ENCODE measurements at regions not wholly inside any gene's neighbourhood (a gene's known extent, or its start where the extent isn't known, plus 50 kb on each side); places are given as distances from the start of the nearest gene placed in this dataset.
"Not testable (repeated sequence)": the region's sequence is repeated elsewhere in the genome, so short reads cannot be mapped to it uniquely, and the experiment has no call there.

GRCh38 chr12:33111850-33112249 is 215.3 kb upstream of the PKP2 start:
- TF ChIP-seq EZH2 (IDR thresholded peaks at IDR 0.05; ENCODE audit: borderline replicate concordance, low read depth, low read length, severe bottlenecking), result no peak
- TF ChIP-seq CTCF (IDR thresholded peaks at IDR 0.05; ENCODE audit: borderline replicate concordance, extremely low read depth, low read length, poor library complexity, severe bottlenecking), result no peak
- no peaks in the 10 kb centered on the region for H3K36me3 ChIP-seq (ENCODE audit: insufficient read depth, low read length)
- H3K4me3 ChIP-seq (ENCODE audit: low read depth in 1 of 2, low read length in 2 of 2), result no peak overlapping the region
- DNase-seq (no peak), ATAC-seq (ENCODE audit: insufficient read depth, low read depth) (no peak)
- H3K9me3 ChIP-seq (ENCODE audit: insufficient read depth, low read length, severe bottlenecking), result no peaks in the 10 kb centered on the region
- H3K4me2 ChIP-seq (ENCODE audit: insufficient read depth, low read length), result no peak overlapping the region
- H3K4me1 ChIP-seq (ENCODE audit: insufficient read depth, low read length), result no peaks in the 10 kb centered on the region
- H4K20me1 ChIP-seq (ENCODE audit: insufficient read depth, low read length), result no peaks in the 10 kb centered on the region
- no peaks in the 10 kb centered on the region for H3K79me2 ChIP-seq (ENCODE audit: insufficient read depth, low read length)
- no peak overlapping the region for H3K9ac ChIP-seq (ENCODE audit: low read depth, low read length)
- H2AFZ ChIP-seq (ENCODE audit: low read depth, low read length), result no peak overlapping the region
- no peak overlapping the region for H3K27ac ChIP-seq (ENCODE audit: low read length)
- no peaks in the 10 kb centered on the region for H3K27me3 ChIP-seq (ENCODE audit: insufficient read depth, low read length, poor library complexity)

GRCh38 chr12:33107827-33108226 is 211.2 kb upstream of the PKP2 start:
- H3K4me3 ChIP-seq (ENCODE audit: low read depth in 1 of 2, low read length in 2 of 2); H4K20me1 ChIP-seq (ENCODE audit: insufficient read depth, low read length); H3K27ac ChIP-seq (ENCODE audit: low read length); H2AFZ ChIP-seq (ENCODE audit: low read depth, low read length); H3K36me3 ChIP-seq (ENCODE audit: insufficient read depth, low read length); H3K4me1 ChIP-seq (ENCODE audit: insufficient read depth, low read length); H3K9ac ChIP-seq (ENCODE audit: low read depth, low read length); H3K27me3 ChIP-seq (ENCODE audit: insufficient read depth, low read length, poor library complexity); DNase-seq; H3K4me2 ChIP-seq (ENCODE audit: insufficient read depth, low read length); H3K9me3 ChIP-seq (ENCODE audit: insufficient read depth, low read length, severe bottlenecking); ATAC-seq (ENCODE audit: insufficient read depth, low read depth); H3K79me2 ChIP-seq (ENCODE audit: insufficient read depth, low read length): not testable (repeated sequence)

GRCh38 chr12:33093534-33093933 is 197.0 kb upstream of the PKP2 start:
- H3K27ac ChIP-seq (ENCODE audit: low read length), result no peak overlapping the region
- no peak for TF ChIP-seq EZH2 (IDR thresholded peaks at IDR 0.05; ENCODE audit: borderline replicate concordance, low read depth, low read length, severe bottlenecking)
- TF ChIP-seq CTCF (IDR thresholded peaks at IDR 0.05; ENCODE audit: borderline replicate concordance, extremely low read depth, low read length, poor library complexity, severe bottlenecking), result no peak
- H3K4me2 ChIP-seq (ENCODE audit: insufficient read depth, low read length), result no peak overlapping the region
- DNase-seq (no peak), ATAC-seq (ENCODE audit: insufficient read depth, low read depth) (no peak)
- no peak overlapping the region for H3K4me3 ChIP-seq (ENCODE audit: low read depth in 1 of 2, low read length in 2 of 2)
- no peaks in the 10 kb centered on the region for H3K79me2 ChIP-seq (ENCODE audit: insufficient read depth, low read length)
- no peaks in the 10 kb centered on the region for H4K20me1 ChIP-seq (ENCODE audit: insufficient read depth, low read length)
- H3K9ac ChIP-seq (ENCODE audit: low read depth, low read length), result no peak overlapping the region
- H3K36me3 ChIP-seq (ENCODE audit: insufficient read depth, low read length), result no peaks in the 10 kb centered on the region
- no peaks in the 10 kb centered on the region for H3K4me1 ChIP-seq (ENCODE audit: insufficient read depth, low read length)
- no peaks in the 10 kb centered on the region for H3K27me3 ChIP-seq (ENCODE audit: insufficient read depth, low read length, poor library complexity)
- H3K9me3 ChIP-seq (ENCODE audit: insufficient read depth, low read length, severe bottlenecking), result no peaks in the 10 kb centered on the region
- H2AFZ ChIP-seq (ENCODE audit: low read depth, low read length), result no peak overlapping the region

GRCh38 chr12:33087876-33088275 is 191.3 kb upstream of the PKP2 start:
- not testable (repeated sequence) for H4K20me1 ChIP-seq (ENCODE audit: insufficient read depth, low read length); DNase-seq; H3K4me2 ChIP-seq (ENCODE audit: insufficient read depth, low read length); ATAC-seq (ENCODE audit: insufficient read depth, low read depth); H3K4me3 ChIP-seq (ENCODE audit: low read depth in 1 of 2, low read length in 2 of 2); H3K9me3 ChIP-seq (ENCODE audit: insufficient read depth, low read length, severe bottlenecking); H3K79me2 ChIP-seq (ENCODE audit: insufficient read depth, low read length); H3K4me1 ChIP-seq (ENCODE audit: insufficient read depth, low read length); H3K27ac ChIP-seq (ENCODE audit: low read length); H3K27me3 ChIP-seq (ENCODE audit: insufficient read depth, low read length, poor library complexity); H3K9ac ChIP-seq (ENCODE audit: low read depth, low read length); H3K36me3 ChIP-seq (ENCODE audit: insufficient read depth, low read length); H2AFZ ChIP-seq (ENCODE audit: low read depth, low read length)

- not testable (repeated sequence) for H3K4me3 ChIP-seq (ENCODE audit: low read depth in 1 of 2, low read length in 2 of 2); H3K4me2 ChIP-seq (ENCODE audit: insufficient read depth, low read length); H3K79me2 ChIP-seq (ENCODE audit: insufficient read depth, low read length); H3K27me3 ChIP-seq (ENCODE audit: insufficient read depth, low read length, poor library complexity); H4K20me1 ChIP-seq (ENCODE audit: insufficient read depth, low read length); H2AFZ ChIP-seq (ENCODE audit: low read depth, low read length); DNase-seq; H3K9me3 ChIP-seq (ENCODE audit: insufficient read depth, low read length, severe bottlenecking); ATAC-seq (ENCODE audit: insufficient read depth, low read depth); H3K4me1 ChIP-seq (ENCODE audit: insufficient read depth, low read length); H3K27ac ChIP-seq (ENCODE audit: low read length); H3K9ac ChIP-seq (ENCODE audit: low read depth, low read length); H3K36me3 ChIP-seq (ENCODE audit: insufficient read depth, low read length)
These were observed 179.8 kb upstream of the PKP2 start for GRCh38 chr12:33076401-33076800.

- H3K27ac ChIP-seq (ENCODE audit: low read length); DNase-seq; H3K9me3 ChIP-seq (ENCODE audit: insufficient read depth, low read length, severe bottlenecking); H3K9ac ChIP-seq (ENCODE audit: low read depth, low read length); H3K4me2 ChIP-seq (ENCODE audit: insufficient read depth, low read length); H4K20me1 ChIP-seq (ENCODE audit: insufficient read depth, low read length); H3K79me2 ChIP-seq (ENCODE audit: insufficient read depth, low read length); H3K4me3 ChIP-seq (ENCODE audit: low read depth in 1 of 2, low read length in 2 of 2); H3K27me3 ChIP-seq (ENCODE audit: insufficient read depth, low read length, poor library complexity); H3K4me1 ChIP-seq (ENCODE audit: insufficient read depth, low read length); H2AFZ ChIP-seq (ENCODE audit: low read depth, low read length); H3K36me3 ChIP-seq (ENCODE audit: insufficient read depth, low read length); ATAC-seq (ENCODE audit: insufficient read depth, low read depth): not testable (repeated sequence)
These were observed 178.7 kb upstream of the PKP2 start for GRCh38 chr12:33075130-33075766.

Measured in DND-41 (cell line).